WI38 (cell line): ENCODE measurements at regions not wholly inside any gene's neighbourhood (a gene's known extent, or its start where the extent isn't known, plus 50 kb on each side); places are given as distances from the start of the nearest gene placed in this dataset.

ENCODE experiments used
- H3K4me3 ChIP-seq: 2 replicates; pipeline ENCODE4 v1.5.1; 2011; ENCODE audit warnings: low read depth, mild to moderate bottlenecking, control low read depth, low read length
- TF ChIP-seq, protein P1 (sequence below): IDR thresholded peaks from 2 replicates; pipeline ENCODE4 v1.5.1; 2012; ENCODE audit warnings: low read depth, mild to moderate bottlenecking, control low read depth, low read length

DNA sequence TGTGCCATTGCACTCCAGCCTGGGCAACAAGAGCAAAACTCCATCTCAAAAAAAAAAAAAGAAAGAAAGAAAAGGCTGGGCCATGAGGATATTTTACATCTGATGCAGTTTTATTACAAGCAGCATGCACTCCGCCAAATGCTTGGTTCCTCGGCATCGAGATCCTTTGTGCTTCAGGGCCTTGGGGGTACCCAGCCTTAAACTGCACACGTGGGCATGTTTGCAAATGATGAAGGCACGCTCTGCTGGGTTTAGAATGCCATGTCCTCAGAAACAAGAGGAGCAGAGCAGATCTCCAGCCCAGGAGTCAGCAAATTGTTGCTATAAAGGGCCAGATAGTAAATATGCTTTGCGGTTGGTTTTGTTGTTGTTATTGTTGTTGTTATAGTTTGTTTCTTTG lies 153.2 kb downstream of the KATNIP start:
- no peak overlapping the region for H3K4me3 ChIP-seq
- TF ChIP-seq, protein P1, sequence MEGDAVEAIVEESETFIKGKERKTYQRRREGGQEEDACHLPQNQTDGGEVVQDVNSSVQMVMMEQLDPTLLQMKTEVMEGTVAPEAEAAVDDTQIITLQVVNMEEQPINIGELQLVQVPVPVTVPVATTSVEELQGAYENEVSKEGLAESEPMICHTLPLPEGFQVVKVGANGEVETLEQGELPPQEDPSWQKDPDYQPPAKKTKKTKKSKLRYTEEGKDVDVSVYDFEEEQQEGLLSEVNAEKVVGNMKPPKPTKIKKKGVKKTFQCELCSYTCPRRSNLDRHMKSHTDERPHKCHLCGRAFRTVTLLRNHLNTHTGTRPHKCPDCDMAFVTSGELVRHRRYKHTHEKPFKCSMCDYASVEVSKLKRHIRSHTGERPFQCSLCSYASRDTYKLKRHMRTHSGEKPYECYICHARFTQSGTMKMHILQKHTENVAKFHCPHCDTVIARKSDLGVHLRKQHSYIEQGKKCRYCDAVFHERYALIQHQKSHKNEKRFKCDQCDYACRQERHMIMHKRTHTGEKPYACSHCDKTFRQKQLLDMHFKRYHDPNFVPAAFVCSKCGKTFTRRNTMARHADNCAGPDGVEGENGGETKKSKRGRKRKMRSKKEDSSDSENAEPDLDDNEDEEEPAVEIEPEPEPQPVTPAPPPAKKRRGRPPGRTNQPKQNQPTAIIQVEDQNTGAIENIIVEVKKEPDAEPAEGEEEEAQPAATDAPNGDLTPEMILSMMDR, result no peak

DNA sequence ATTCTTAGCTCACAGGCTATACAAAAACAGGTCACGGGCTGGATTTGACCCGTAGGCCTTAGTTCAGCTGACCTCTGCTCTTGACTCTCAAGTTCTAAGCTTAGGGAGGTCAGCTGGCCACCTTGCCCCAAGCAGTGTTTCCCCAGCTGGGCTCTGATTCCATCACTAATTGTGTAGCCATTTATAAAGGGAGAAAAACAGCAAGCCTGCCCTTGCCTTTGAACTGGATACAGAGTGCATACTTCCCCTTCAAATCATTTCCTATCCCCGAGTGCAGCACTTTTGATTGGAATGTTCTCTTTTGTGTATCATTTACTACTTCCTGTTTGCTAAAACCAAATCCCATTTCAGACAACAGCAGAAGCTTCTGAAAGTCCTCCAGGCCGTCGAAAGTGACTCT lies 153.6 kb downstream of the KATNIP start:
- TF ChIP-seq, protein P1, result no peak
- no peak overlapping the region for H3K4me3 ChIP-seq

GRCh38 chr16:27704252-27704651 lies 154.3 kb downstream of the KATNIP start:
- TF ChIP-seq, protein P1, result no peak
- no peak overlapping the region for H3K4me3 ChIP-seq

GRCh38 chr16:27706156-27706865 lies 156.4 kb downstream of the KATNIP start:
- TF ChIP-seq, protein P1, result no peak
- H3K4me3 ChIP-seq, result no peak overlapping the region

- H3K4me3 ChIP-seq, result no peak overlapping the region
- TF ChIP-seq, protein P1, result no peak
Observed at GRCh38 chr16:27706866-27707685, 157.1 kb downstream of the KATNIP start.

- TF ChIP-seq, protein P1, result no peak
- H3K4me3 ChIP-seq, result no peak overlapping the region
Observed at GRCh38 chr16:27708651-27709050, 158.7 kb downstream of the KATNIP start.

DNA sequence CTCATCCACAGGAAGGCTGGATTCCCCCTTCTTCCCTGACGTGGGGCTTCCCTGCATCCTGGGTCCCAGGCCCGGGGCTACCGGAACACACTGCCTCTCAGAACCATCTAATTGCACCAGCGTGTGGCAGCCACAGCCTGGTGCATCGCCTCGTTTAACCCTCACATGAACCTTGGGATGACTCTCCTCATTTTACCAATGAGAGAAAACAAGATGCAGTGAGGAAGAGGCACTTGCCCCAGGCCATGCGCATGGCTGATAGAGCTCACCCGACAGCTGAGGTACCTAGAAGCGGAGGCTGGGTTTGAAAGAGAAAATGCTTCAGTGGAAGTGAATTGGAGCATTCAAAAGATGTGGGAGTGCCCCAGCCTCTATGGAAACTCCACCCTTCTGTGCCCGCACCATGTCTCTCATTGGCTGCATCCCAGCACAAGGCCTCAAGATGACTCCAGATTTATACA lies 162.3 kb downstream of the KATNIP start:
- TF ChIP-seq, protein P1, result no peak
- no peak overlapping the region for H3K4me3 ChIP-seq
